HG03432 (cell line): ENCODE measurements at regions not wholly inside any gene's neighbourhood (a gene's known extent, or its start where the extent isn't known, plus 50 kb on each side); places are given as distances from the start of the nearest gene placed in this dataset.
"Not testable (repeated sequence)": the region's sequence is repeated elsewhere in the genome, so short reads cannot be mapped to it uniquely, and the experiment has no call there.

ENCODE experiments used
- ATAC-seq: cut with Tn5 transposase; IDR thresholded peaks from one replicate; pipeline ENCODE4 v1.9.1; 2021; ENCODE audit warnings: mild to moderate bottlenecking, moderate library complexity; ENCODE audit not compliant: unreplicated experiment

GRCh38 chr13:34721631-34722595, 220.2 kb upstream of the NBEA start:
- no peak for ATAC-seq

GRCh38 chr13:34722922-34723321, 219.1 kb upstream of the NBEA start:
- no peak for ATAC-seq

GRCh38 chr13:34730961-34731360, 211.1 kb upstream of the NBEA start:
- ATAC-seq, result no peak

GRCh38 chr13:34731486-34731885, 210.6 kb upstream of the NBEA start:
- ATAC-seq, result no peak

- ATAC-seq, result no peak
Observed at GRCh38 chr13:34733721-34734120, 208.3 kb upstream of the NBEA start.

GRCh38 chr13:34734932-34735331, 207.1 kb upstream of the NBEA start:
- no peak for ATAC-seq

GRCh38 chr13:34738254-34738992, 203.6 kb upstream of the NBEA start:
- ATAC-seq, result no peak

GRCh38 chr13:34747056-34747455, 195.0 kb upstream of the NBEA start:
- ATAC-seq, result not testable (repeated sequence)

- ATAC-seq, result no peak
Observed at GRCh38 chr13:34747507-34747906, 194.6 kb upstream of the NBEA start.

- peak; percentile 39 for ATAC-seq
Observed at GRCh38 chr13:34748073-34748472, 194.0 kb upstream of the NBEA start.

- ATAC-seq, result peak; percentile 34
Observed at GRCh38 chr13:34748596-34748995, 193.5 kb upstream of the NBEA start.

- no peak for ATAC-seq
Observed at GRCh38 chr13:34749046-34749445, 193.0 kb upstream of the NBEA start.

- peak; percentile 48 for ATAC-seq
Observed at GRCh38 chr13:34750078-34750931, 191.8 kb upstream of the NBEA start.

- peak; percentile 40 for ATAC-seq
Observed at GRCh38 chr13:34751044-34751443, 191.0 kb upstream of the NBEA start.

GRCh38 chr13:34751492-34751891, 190.6 kb upstream of the NBEA start:
- ATAC-seq, result peak; percentile 59

- no peak for ATAC-seq
Observed at GRCh38 chr13:34752283-34752960, 189.6 kb upstream of the NBEA start.

- no peak for ATAC-seq
Observed at GRCh38 chr13:34756136-34756535, 185.9 kb upstream of the NBEA start.

GRCh38 chr13:34756572-34756971, 185.5 kb upstream of the NBEA start:
- ATAC-seq, result no peak

GRCh38 chr13:34757441-34757840, 184.6 kb upstream of the NBEA start:
- no peak for ATAC-seq

GRCh38 chr13:34758628-34759027, 183.4 kb upstream of the NBEA start:
- ATAC-seq, result no peak
